ENCODE measurements at regions not wholly inside any gene's neighbourhood (a gene's known extent, or its start where the extent isn't known, plus 50 kb on each side); places are given as distances from the start of the nearest gene placed in this dataset.

GRCh38 chr3:180854887-180855286 is 57.6 kb upstream of the FXR1 start:
- Histone ChIP-seq H3K4me2 (ENCODE audit: low read length, poor library complexity, severe bottlenecking) (no peak overlapping the region), H2BK15ac (ENCODE audit: low read depth, poor library complexity, severe bottlenecking) (no peak overlapping the region), H4K8ac (ENCODE audit: low read length) (no peak overlapping the region), H3K9ac (ENCODE audit: low read length) (no peak overlapping the region), H2BK12ac (ENCODE audit: low read length in 2 of 2) (no peak overlapping the region), H3K4me1 (ENCODE audit: control insufficient read depth, insufficient read depth, low read depth, low read length) (no peaks in the 10 kb centered on the region), H3K36me3 (ENCODE audit: control insufficient read depth in 1 of 2, insufficient read depth in 2 of 2, low read depth in 1 of 2, low read length in 2 of 2) (no peaks in the 10 kb centered on the region), H3K27me3 (ENCODE audit: control insufficient read depth in 1 of 2, insufficient read depth in 1 of 2, low read length in 2 of 2) (no peaks in the 10 kb centered on the region), H4K91ac (ENCODE audit: low read length) (no peak overlapping the region), H3K9me3 (ENCODE audit: control insufficient read depth, low read length) (no peaks in the 10 kb centered on the region), H3K18ac (ENCODE audit: low read depth in 1 of 2, low read length in 2 of 2) (no peak overlapping the region), H2BK120ac (ENCODE audit: low read depth, low read length) (no peak overlapping the region), H2AK5ac (ENCODE audit: low read length, severe bottlenecking) (no peak overlapping the region), H3K23ac (ENCODE audit: low read length in 2 of 2) (no peak overlapping the region), H3K4me3 (ENCODE audit: insufficient read depth in 1 of 2, low read depth in 1 of 2, low read length in 2 of 2) (no peak overlapping the region), H2BK5ac (ENCODE audit: low read depth, low read length, poor library complexity, severe bottlenecking) (no peak overlapping the region), H3K4ac (ENCODE audit: low read depth in 1 of 2, low read length in 2 of 2) (no peak overlapping the region), H3K14ac (ENCODE audit: low read length in 2 of 2) (no peak overlapping the region), H3K27ac (ENCODE audit: low read length, poor library complexity, severe bottlenecking) (no peak overlapping the region), H3K79me1 (replicated peaks; ENCODE audit: low read length, poor library complexity, severe bottlenecking) (no peaks in the 10 kb centered on the region), H2AFZ (ENCODE audit: low read depth, low read length) (no peak overlapping the region)
- no peak for DNase-seq
- WGBS = 56% methylated on average over 2 of the region's 2 CpGs

- Histone ChIP-seq H3K36me3 (ENCODE audit: control insufficient read depth in 1 of 2, insufficient read depth in 2 of 2, low read depth in 1 of 2, low read length in 2 of 2) (no peaks in the 10 kb centered on the region), H3K14ac (ENCODE audit: low read length in 2 of 2) (no peak overlapping the region), H2BK15ac (ENCODE audit: low read depth, poor library complexity, severe bottlenecking) (no peak overlapping the region), H3K4me3 (ENCODE audit: insufficient read depth in 1 of 2, low read depth in 1 of 2, low read length in 2 of 2) (no peak overlapping the region), H3K4me2 (ENCODE audit: low read length, poor library complexity, severe bottlenecking) (no peak overlapping the region), H3K27me3 (ENCODE audit: control insufficient read depth in 1 of 2, insufficient read depth in 1 of 2, low read length in 2 of 2) (no peaks in the 10 kb centered on the region), H3K18ac (ENCODE audit: low read depth in 1 of 2, low read length in 2 of 2) (no peak overlapping the region), H3K4me1 (ENCODE audit: control insufficient read depth, insufficient read depth, low read depth, low read length) (no peaks in the 10 kb centered on the region), H3K79me1 (replicated peaks; ENCODE audit: low read length, poor library complexity, severe bottlenecking) (no peaks in the 10 kb centered on the region), H3K23ac (ENCODE audit: low read length in 2 of 2) (no peak overlapping the region), H4K91ac (ENCODE audit: low read length) (no peak overlapping the region), H3K9ac (ENCODE audit: low read length) (no peak overlapping the region), H4K8ac (ENCODE audit: low read length) (no peak overlapping the region), H3K9me3 (ENCODE audit: control insufficient read depth, low read length) (no peaks in the 10 kb centered on the region), H3K4ac (ENCODE audit: low read depth in 1 of 2, low read length in 2 of 2) (no peak overlapping the region), H2AFZ (ENCODE audit: low read depth, low read length) (no peak overlapping the region), H3K27ac (ENCODE audit: low read length, poor library complexity, severe bottlenecking) (no peak overlapping the region), H2BK120ac (ENCODE audit: low read depth, low read length) (no peak overlapping the region), H2BK5ac (ENCODE audit: low read depth, low read length, poor library complexity, severe bottlenecking) (no peak overlapping the region), H2BK12ac (ENCODE audit: low read length in 2 of 2) (no peak overlapping the region), H2AK5ac (ENCODE audit: low read length, severe bottlenecking) (no peak overlapping the region)
- WGBS = 33% methylated on average over 1 of the region's 2 CpGs
- DNase-seq = no peak
Measured at GRCh38 chr3:180855364-180855763, 57.1 kb upstream of the FXR1 start.

GRCh38 chr3:180855956-180856355 is 56.5 kb upstream of the FXR1 start:
- no peak overlapping the region for H2BK120ac ChIP-seq (ENCODE audit: low read depth, low read length)
- H3K9ac ChIP-seq (ENCODE audit: low read length) = no peak overlapping the region
- no peak overlapping the region for H2BK12ac ChIP-seq (ENCODE audit: low read length in 2 of 2)
- H2AFZ ChIP-seq (ENCODE audit: low read depth, low read length) = no peak overlapping the region
- no peaks in the 10 kb centered on the region for H3K36me3 ChIP-seq (ENCODE audit: control insufficient read depth in 1 of 2, insufficient read depth in 2 of 2, low read depth in 1 of 2, low read length in 2 of 2)
- no peak overlapping the region for H4K91ac ChIP-seq (ENCODE audit: low read length)
- H3K27me3 ChIP-seq (ENCODE audit: control insufficient read depth in 1 of 2, insufficient read depth in 1 of 2, low read length in 2 of 2) = no peaks in the 10 kb centered on the region
- H3K4ac ChIP-seq (ENCODE audit: low read depth in 1 of 2, low read length in 2 of 2) = no peak overlapping the region
- no peak for DNase-seq
- no peak overlapping the region for H3K23ac ChIP-seq (ENCODE audit: low read length in 2 of 2)
- no peak overlapping the region for H4K8ac ChIP-seq (ENCODE audit: low read length)
- H3K14ac ChIP-seq (ENCODE audit: low read length in 2 of 2) = no peak overlapping the region
- no peaks in the 10 kb centered on the region for H3K9me3 ChIP-seq (ENCODE audit: control insufficient read depth, low read length)
- no peak overlapping the region for H3K27ac ChIP-seq (ENCODE audit: low read length, poor library complexity, severe bottlenecking)
- no peak overlapping the region for H2AK5ac ChIP-seq (ENCODE audit: low read length, severe bottlenecking)
- no peak overlapping the region for H3K4me3 ChIP-seq (ENCODE audit: insufficient read depth in 1 of 2, low read depth in 1 of 2, low read length in 2 of 2)
- H2BK15ac ChIP-seq (ENCODE audit: low read depth, poor library complexity, severe bottlenecking) = no peak overlapping the region
- no peaks in the 10 kb centered on the region for H3K79me1 ChIP-seq (replicated peaks; ENCODE audit: low read length, poor library complexity, severe bottlenecking)
- no peak overlapping the region for H3K4me2 ChIP-seq (ENCODE audit: low read length, poor library complexity, severe bottlenecking)
- no peak overlapping the region for H3K18ac ChIP-seq (ENCODE audit: low read depth in 1 of 2, low read length in 2 of 2)
- 77% methylated on average over 3 of the region's 3 CpGs for WGBS
- no peak overlapping the region for H2BK5ac ChIP-seq (ENCODE audit: low read depth, low read length, poor library complexity, severe bottlenecking)
- H3K4me1 ChIP-seq (ENCODE audit: control insufficient read depth, insufficient read depth, low read depth, low read length) = no peaks in the 10 kb centered on the region

- Histone ChIP-seq H2BK5ac (ENCODE audit: low read depth, low read length, poor library complexity, severe bottlenecking) (no peak overlapping the region), H3K18ac (ENCODE audit: low read depth in 1 of 2, low read length in 2 of 2) (no peak overlapping the region), H2BK120ac (ENCODE audit: low read depth, low read length) (no peak overlapping the region), H4K8ac (ENCODE audit: low read length) (no peak overlapping the region), H2BK15ac (ENCODE audit: low read depth, poor library complexity, severe bottlenecking) (no peak overlapping the region), H3K9ac (ENCODE audit: low read length) (no peak overlapping the region), H3K9me3 (ENCODE audit: control insufficient read depth, low read length) (no peaks in the 10 kb centered on the region), H3K4me2 (ENCODE audit: low read length, poor library complexity, severe bottlenecking) (no peak overlapping the region), H3K27me3 (ENCODE audit: control insufficient read depth in 1 of 2, insufficient read depth in 1 of 2, low read length in 2 of 2) (no peaks in the 10 kb centered on the region), H3K4me1 (ENCODE audit: control insufficient read depth, insufficient read depth, low read depth, low read length) (no peaks in the 10 kb centered on the region), H3K14ac (ENCODE audit: low read length in 2 of 2) (no peak overlapping the region), H3K27ac (ENCODE audit: low read length, poor library complexity, severe bottlenecking) (no peak overlapping the region), H2AK5ac (ENCODE audit: low read length, severe bottlenecking) (no peak overlapping the region), H3K4ac (ENCODE audit: low read depth in 1 of 2, low read length in 2 of 2) (no peak overlapping the region), H2AFZ (ENCODE audit: low read depth, low read length) (no peak overlapping the region), H3K4me3 (ENCODE audit: insufficient read depth in 1 of 2, low read depth in 1 of 2, low read length in 2 of 2) (no peak overlapping the region), H4K91ac (ENCODE audit: low read length) (no peak overlapping the region), H3K79me1 (replicated peaks; ENCODE audit: low read length, poor library complexity, severe bottlenecking) (no peaks in the 10 kb centered on the region), H2BK12ac (ENCODE audit: low read length in 2 of 2) (no peak overlapping the region), H3K36me3 (ENCODE audit: control insufficient read depth in 1 of 2, insufficient read depth in 2 of 2, low read depth in 1 of 2, low read length in 2 of 2) (no peaks in the 10 kb centered on the region), H3K23ac (ENCODE audit: low read length in 2 of 2) (no peak overlapping the region)
- no peak for DNase-seq
Measured at GRCh38 chr3:180860180-180860858, 52.2 kb upstream of the FXR1 start.

Data from mesenchymal stem cell (in vitro differentiated cells and primary cell).